HK-2 (cell line): ENCODE measurements at regions not wholly inside any gene's neighbourhood (a gene's known extent, or its start where the extent isn't known, plus 50 kb on each side); places are given as distances from the start of the nearest gene placed in this dataset.
"Not testable (repeated sequence)": the region's sequence is repeated elsewhere in the genome, so short reads cannot be mapped to it uniquely, and the experiment has no call there.

Experiments used
- DNase-seq: peaks from one replicate; pipeline ENCODE4 v3.0.0-alpha.2; 2018; ENCODE audit not compliant: unreplicated experiment

GRCh38 chr2:180604077-180604476, 376.3 kb upstream of the UBE2E3 start:
- DNase-seq = no peak

DNA sequence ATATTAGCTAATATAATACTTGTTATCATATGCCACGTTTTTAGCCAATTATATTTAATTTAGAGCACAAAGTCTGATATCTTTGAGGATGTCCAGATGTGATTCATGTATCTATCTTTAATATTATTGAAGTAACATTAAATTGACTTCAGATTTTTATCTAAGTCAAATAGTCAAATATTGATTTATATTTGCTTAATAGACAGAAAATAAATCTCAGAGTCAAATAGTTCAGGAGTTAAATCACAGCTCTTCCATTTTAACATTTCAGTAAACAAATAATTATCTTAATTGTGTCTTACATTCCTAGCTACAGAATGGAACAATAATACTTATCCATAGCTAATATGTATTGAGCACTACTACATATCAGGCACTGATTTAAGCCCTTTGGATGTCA, 379.4 kb upstream of the UBE2E3 start:
- no peak for DNase-seq

DNA sequence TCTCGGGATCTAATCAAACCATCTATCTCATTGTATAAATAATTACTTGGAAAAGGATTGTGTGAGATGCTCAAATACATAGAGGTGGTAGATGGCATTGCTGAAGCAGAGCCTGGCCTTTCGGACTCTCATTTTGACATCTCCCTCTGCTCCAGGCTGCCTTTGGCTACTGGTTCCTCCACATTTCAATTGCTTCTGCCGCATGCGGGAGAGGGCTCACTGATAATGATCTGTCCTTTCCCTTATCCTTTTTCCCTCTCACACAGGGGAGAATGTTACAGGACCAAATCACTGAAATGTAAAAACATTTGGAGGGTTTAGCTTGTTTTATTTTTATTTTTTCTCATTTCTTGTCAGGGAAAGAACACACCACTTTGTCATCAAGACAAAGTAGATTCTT, 380.6 kb upstream of the UBE2E3 start:
- no peak for DNase-seq

GRCh38 chr2:180597179-180597578, 383.2 kb upstream of the UBE2E3 start:
- DNase-seq = no peak

- DNase-seq = no peak
Measured at GRCh38 chr2:180596453-180596852, 384.0 kb upstream of the UBE2E3 start.

DNA sequence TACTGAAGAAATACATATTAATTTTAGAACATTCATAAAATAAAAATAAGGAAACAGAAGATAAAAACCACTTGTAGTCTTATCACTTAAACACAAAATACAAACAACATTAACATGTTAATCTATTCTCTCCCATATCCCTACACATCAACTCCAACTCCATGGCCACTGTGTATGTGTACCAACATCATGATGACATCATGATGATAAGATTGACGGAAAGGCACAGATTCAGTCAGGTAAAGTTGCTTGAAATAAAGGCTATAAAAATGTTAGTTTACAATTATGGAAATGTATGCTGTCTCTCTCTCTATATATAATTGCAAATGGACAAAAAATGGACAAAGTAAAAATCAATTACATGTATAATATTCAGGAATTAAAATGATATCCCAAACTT, 388.5 kb upstream of the UBE2E3 start:
- no peak for DNase-seq

DNA sequence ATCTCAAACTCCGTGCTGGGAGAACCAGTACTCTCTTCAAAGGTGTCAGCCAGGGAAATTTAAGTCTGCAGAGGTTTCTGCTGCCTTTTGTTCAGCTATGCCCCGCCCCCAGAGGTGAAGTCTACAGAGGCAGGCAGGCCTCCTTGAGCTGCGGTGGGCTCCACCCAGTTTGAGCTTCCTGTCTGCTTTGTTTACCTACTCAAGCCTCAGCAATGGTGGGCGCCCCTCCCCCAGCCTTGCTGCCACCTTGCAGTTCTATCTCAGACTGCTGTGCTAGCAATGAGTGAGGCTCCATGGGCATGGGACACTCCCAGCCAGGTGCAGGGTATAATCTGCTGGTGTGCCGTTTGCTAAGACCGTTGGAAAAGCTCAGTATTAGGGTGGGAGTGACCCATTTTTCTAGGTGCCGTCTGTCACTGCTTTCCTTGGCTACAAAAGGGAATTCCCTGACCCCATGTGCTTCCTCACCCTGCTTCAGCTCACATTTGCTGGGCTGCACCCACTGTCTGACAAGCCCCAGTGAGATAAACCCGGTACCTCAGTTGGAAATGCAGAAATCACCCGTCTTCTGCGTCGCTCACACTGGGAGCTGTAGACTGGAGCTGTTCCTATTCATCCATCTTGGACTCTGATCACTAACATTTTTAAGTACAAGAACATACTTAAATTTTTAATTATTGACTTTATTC, 389.2 kb upstream of the UBE2E3 start:
- DNase-seq = not testable (repeated sequence)

GRCh38 chr2:180583441-180584140, 396.8 kb upstream of the UBE2E3 start:
- DNase-seq = no peak

DNA sequence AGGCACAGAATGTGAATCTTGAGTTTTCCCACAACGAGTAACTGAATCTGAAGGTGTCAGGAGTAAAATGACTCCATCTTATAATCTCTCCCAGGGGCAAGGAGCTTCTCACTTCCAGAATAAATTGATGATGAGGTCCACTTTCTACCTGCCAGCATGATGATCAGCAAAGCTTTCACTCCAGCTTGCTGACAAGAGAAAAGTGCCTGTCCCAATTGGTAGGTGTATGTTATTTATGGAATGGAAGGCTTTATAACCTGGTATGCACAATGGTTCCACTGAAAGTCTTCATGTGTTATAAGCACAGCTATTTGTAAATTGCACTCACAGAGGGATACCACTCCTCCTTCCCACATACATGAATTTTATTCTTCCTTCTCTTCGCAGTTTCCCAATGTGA, 401.0 kb upstream of the UBE2E3 start:
- no peak for DNase-seq

DNA sequence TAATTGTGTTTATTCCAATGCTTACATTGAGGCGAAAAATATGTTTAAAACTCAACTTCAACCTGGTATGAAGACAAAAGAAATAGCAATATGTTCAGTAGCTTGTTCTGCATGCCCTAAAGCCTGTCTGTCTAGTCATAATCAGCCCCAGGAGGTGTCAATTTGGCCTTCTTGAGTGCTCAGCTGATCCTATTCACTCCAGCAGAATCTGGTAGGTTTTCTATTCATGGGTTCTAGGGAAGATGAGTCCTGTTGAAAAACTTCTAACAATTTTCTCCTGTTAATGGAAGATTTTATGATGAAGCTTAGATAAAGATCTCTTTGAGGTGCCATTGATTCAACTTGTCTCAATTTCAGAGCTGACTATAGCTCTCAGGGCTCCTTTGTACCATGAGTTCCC, 402.0 kb upstream of the UBE2E3 start:
- no peak for DNase-seq

- DNase-seq = no peak
Measured at GRCh38 chr2:180577567-180577966, 402.8 kb upstream of the UBE2E3 start.

DNA sequence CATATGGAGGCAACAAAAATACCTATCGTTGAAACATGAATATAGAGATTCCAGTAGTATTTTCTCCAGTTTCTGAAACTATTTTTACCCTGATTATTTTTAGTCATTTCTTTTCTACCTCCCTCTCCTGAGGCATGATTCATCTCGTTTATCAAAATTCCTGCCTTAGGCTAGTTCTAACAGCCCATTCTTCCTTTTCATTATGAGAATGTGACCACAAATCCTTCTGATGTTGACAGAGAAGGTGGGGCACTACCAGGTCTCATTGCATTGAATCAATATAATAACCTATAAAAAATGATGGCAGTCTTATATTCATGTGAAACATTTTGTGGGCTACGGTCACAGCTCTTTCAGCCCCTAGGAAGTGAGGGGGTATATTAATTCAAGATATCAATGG, 406.5 kb upstream of the UBE2E3 start:
- DNase-seq = no peak

- DNase-seq = no peak
Measured at GRCh38 chr2:180572346-180572745, 408.1 kb upstream of the UBE2E3 start.

DNA sequence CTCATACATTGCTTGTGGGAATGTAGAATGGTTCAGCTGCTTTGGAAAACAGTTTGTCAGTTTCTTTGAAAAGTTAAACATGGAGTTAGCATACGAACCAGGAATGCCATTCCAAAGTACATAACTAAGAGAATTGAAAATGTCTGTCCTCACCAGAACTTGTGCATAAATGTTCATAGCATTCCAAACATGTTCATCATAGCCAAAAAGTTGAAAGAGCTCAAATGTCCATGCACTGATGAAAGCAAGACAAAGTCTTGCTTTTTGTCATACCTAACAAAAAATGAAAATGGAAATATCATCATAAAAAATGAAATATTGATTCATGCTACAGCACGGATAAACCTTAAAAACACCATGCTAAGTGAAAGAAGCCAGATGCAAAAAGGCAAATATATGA, 408.8 kb upstream of the UBE2E3 start:
- DNase-seq = no peak

- DNase-seq = no peak
Measured at GRCh38 chr2:180570864-180571263, 409.5 kb upstream of the UBE2E3 start.

DNA sequence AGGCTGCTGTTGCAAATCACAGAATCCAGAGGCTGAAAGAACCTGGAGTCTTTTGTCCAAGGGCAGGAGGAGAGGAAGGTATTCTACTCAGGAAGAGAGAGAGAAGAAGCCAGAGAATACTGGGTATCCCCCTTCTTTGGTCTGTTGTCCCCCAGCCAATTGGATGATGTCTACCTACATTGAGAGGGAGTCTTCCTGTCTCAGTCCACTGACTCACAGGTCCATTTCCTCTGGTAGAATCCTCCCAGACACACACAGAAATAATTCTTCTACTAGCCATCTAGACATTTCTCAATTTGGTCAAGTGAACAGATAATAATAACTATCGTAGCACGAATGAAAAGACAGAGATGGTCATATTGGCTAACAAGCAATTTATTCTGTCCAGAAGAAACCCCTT, 416.4 kb upstream of the UBE2E3 start:
- no peak for DNase-seq

GRCh38 chr2:180562378-180562777, 418.0 kb upstream of the UBE2E3 start:
- no peak for DNase-seq

- DNase-seq = no peak
Measured at GRCh38 chr2:180559771-180560170, 420.6 kb upstream of the UBE2E3 start.

- DNase-seq = no peak
Measured at GRCh38 chr2:180559038-180559437, 421.4 kb upstream of the UBE2E3 start.

- no peak for DNase-seq
Measured at GRCh38 chr2:180555391-180555965, 424.9 kb upstream of the UBE2E3 start.

DNA sequence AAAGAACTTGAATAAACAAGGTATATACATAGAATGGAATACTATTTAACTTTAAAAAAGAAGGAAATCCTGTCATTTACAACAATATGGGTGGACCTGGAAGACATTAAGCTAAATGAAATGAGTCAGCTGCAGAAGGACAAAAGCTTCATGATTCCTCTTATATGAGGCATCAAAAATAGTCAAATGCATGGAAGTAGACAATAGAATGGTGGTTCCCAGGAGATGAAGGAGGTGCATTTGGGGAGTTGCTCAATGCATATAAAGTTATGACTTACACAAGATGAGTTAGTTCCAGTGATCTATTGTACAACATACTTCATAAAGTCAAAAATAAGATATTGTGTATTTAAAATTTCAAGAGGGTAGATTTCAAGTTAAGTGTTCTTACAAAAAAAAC, 426.1 kb upstream of the UBE2E3 start:
- DNase-seq = no peak

GRCh38 chr2:180553094-180553715, 427.2 kb upstream of the UBE2E3 start:
- no peak for DNase-seq

DNA sequence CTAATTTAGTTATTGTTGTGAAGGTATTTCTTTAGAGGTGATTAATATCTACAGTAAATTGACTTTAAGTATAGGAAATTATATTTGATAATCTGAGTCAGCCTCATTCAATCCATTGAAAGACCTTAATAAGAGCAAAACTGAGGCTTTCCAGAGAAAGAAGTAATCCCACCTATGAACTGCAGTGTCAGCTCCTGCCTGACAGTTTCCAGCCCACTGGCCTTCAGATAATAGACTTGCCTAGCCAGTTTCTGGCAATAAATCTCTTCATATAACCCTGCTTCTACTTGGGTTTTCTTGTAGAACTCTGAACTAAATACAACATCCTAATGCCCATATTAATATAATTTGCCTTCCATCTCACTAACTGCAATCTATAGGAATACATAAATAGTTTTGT, 437.9 kb upstream of the UBE2E3 start:
- no peak for DNase-seq
